ENCODE measurements at regions not wholly inside any gene's neighbourhood (a gene's known extent, or its start where the extent isn't known, plus 50 kb on each side); places are given as distances from the start of the nearest gene placed in this dataset.

DNA sequence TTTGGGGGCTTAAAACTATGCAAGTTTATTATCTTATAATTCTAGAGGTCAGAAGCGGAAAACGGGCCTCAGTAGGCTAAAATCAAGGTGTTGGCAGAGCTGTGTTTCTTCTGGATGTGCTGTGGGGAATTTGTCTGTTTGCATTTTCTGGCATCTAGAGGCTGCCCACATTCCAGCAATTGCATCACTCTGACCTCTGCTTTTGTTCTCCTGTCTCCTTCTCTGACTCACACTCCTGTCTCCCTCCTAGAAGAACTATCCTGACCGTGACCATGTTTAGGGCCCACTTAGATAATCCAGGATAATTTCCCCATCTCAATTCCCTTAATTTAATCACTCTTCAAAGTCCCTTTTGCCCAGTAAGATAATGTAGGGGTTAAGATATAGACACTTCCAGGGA is 127.4 kb upstream of the DEPDC1 start:
- no peaks in the 10 kb centered on the region for H3K27me3 ChIP-seq
- peak overlapping the region in 11 of 12 donors; percentile 2 to 73 (median 56) for H3K27ac ChIP-seq
- no peak overlapping the region for H3K4me3 ChIP-seq
- intact Hi-C loops (cut with DNase I), result loop anchor here in 4 of 10 donors (2.0 to 5.0 kb wide), 2 partner anchors 101 to 103 kb away; no protein-coding TSS in a partner anchor
- WGBS, 4 donors, result 38 to 46% (median 39%) methylated on average over 3 of the region's 3 CpGs
- no peak for DNase-seq
- peaks cover 0 to 10% (median 0%) of the 10 kb centered on the region in 12 donors for H3K4me1 ChIP-seq
- H3K36me3 ChIP-seq, result no peaks in the 10 kb centered on the region
- ATAC-seq, result peak; percentile 63 to 90 (median 80)
- peaks cover 0 to 32% (median 11%) of the 10 kb centered on the region in 12 donors for H3K9me3 ChIP-seq
- TF ChIP-seq POLR2A (IDR thresholded peaks at IDR 0.05), result no peak
- TF ChIP-seq, protein P1, sequence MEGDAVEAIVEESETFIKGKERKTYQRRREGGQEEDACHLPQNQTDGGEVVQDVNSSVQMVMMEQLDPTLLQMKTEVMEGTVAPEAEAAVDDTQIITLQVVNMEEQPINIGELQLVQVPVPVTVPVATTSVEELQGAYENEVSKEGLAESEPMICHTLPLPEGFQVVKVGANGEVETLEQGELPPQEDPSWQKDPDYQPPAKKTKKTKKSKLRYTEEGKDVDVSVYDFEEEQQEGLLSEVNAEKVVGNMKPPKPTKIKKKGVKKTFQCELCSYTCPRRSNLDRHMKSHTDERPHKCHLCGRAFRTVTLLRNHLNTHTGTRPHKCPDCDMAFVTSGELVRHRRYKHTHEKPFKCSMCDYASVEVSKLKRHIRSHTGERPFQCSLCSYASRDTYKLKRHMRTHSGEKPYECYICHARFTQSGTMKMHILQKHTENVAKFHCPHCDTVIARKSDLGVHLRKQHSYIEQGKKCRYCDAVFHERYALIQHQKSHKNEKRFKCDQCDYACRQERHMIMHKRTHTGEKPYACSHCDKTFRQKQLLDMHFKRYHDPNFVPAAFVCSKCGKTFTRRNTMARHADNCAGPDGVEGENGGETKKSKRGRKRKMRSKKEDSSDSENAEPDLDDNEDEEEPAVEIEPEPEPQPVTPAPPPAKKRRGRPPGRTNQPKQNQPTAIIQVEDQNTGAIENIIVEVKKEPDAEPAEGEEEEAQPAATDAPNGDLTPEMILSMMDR (IDR thresholded peaks at IDR 0.05), result no peak

- 59 to 69% (median 62%) methylated on average over 1 of the region's 1 CpG for WGBS, 4 donors
- Histone ChIP-seq H3K9me3 (peaks cover 0 to 23% (median 6%) of the 10 kb centered on the region in 12 donors), H3K27ac (no peak overlapping the region), H3K36me3 (no peaks in the 10 kb centered on the region), H3K27me3 (no peaks in the 10 kb centered on the region), H3K4me3 (no peak overlapping the region), H3K4me1 (peaks cover 0 to 10% (median 0%) of the 10 kb centered on the region in 12 donors)
- DNase-seq, result no peak
- intact Hi-C loops (cut with DNase I), result loop anchor here in 1 of 10 donors (2.0 kb wide), 1 partner anchor 99 kb away; no protein-coding TSS in a partner anchor
- no peak for ATAC-seq
- TF ChIP-seq POLR2A (IDR thresholded peaks at IDR 0.05), result no peak
- TF ChIP-seq, protein P1 (IDR thresholded peaks at IDR 0.05), result no peak
Observed at GRCh38 chr1:68625624-68626023, 128.7 kb upstream of the DEPDC1 start.

DNA sequence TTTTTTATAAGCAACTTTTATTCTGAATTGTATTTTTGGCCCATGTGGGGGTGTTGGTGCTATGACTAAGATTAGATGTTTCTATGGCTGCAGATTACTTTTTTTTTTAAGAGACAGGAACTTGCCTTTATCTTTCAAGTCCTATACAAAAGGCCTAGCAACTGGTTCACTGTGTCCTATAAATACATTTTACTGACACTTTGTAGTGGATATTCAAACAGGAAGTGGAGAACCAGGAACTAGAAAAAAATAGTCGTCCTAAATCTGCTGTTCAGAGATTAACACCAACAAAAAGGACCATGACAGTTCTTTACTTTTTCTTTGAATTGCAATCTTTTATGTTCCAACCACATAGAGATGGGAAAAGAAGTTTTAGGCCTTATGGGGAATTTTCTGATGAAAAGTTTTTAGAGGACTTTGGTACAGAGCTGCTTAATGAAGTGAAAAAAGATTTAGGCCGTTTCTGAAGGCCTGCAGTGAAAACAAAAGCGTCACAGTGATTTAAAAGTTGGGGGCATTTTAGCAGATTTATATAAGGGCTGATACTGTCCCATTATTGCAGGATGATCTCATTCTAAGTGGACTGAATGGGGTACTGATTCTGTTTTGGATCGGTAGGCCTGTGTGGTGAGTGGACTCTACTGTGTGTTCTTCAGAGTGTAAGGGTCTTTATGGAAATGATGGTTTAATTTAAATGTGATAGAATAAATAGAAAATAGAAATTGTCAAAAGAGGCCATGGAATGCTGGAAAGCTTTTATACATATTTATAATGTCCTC is 136.4 kb upstream of the DEPDC1 start:
- WGBS, 4 donors, result 62 to 71% (median 63%) methylated on average over 4 of the region's 4 CpGs

GRCh38 chr1:68644504-68644903 is 147.6 kb upstream of the DEPDC1 start:
- intact Hi-C loops (cut with DNase I), result no loop called here
- H3K9me3 ChIP-seq, result no peaks in the 10 kb centered on the region
- DNase-seq, result no peak
- H3K27me3 ChIP-seq, result no peaks in the 10 kb centered on the region
- H3K27ac ChIP-seq, result no peak overlapping the region
- H3K36me3 ChIP-seq, result no peaks in the 10 kb centered on the region
- no peak overlapping the region for H3K4me3 ChIP-seq
- TF ChIP-seq, protein P1 (IDR thresholded peaks at IDR 0.05), result no peak
- TF ChIP-seq POLR2A (IDR thresholded peaks at IDR 0.05), result no peak
- H3K4me1 ChIP-seq, result no peaks in the 10 kb centered on the region
- ATAC-seq, result no peak

More for the DNA sequence above, 136.4 kb upstream of the DEPDC1 start:
- DNase-seq, result no peak
- intact Hi-C loops (cut with DNase I), result no loop called here
- Histone ChIP-seq H3K9me3 (no peaks in the 10 kb centered on the region), H3K36me3 (no peaks in the 10 kb centered on the region), H3K4me3 (no peak overlapping the region), H3K4me1 (peaks cover 0 to 9% (median 0%) of the 10 kb centered on the region in 12 donors), H3K27me3 (no peaks in the 10 kb centered on the region), H3K27ac (no peak overlapping the region)
- no peak for ATAC-seq
- no peak for TF ChIP-seq POLR2A (IDR thresholded peaks at IDR 0.05)
- TF ChIP-seq, protein P1 (IDR thresholded peaks at IDR 0.05), result no peak
